GM03348 (cell line): ENCODE measurements at regions not wholly inside any gene's neighbourhood (a gene's known extent, or its start where the extent isn't known, plus 50 kb on each side); places are given as distances from the start of the nearest gene placed in this dataset.
A peak's percentile ranks its signal among the peaks of the same experiment; 100 is the strongest.

ENCODE experiments used
- DNase-seq: peaks from one replicate; pipeline ENCODE4 v3.0.0; 2012; ENCODE audit warnings: low spot score

DNA sequence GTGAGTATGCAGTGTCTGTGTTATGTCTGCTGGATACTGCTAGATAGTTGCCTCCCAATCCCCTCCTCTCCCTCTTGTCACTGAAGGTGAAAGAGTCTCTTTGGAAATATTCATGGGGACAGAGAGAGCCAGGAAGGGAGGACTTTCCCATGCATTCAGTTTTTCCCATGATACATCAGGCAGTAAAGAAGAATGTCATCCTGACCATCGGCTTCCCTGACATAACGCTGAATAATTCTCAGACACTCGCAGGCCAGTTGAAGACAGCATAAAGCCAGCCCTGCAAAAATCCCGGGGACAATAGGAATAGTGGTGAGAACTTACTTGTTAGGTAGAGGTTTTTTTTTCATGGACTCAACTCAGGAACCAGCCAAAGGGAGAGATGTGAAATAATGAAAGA is 58.1 kb downstream of the KLF4 start:
- DNase-seq, result no peak

DNA sequence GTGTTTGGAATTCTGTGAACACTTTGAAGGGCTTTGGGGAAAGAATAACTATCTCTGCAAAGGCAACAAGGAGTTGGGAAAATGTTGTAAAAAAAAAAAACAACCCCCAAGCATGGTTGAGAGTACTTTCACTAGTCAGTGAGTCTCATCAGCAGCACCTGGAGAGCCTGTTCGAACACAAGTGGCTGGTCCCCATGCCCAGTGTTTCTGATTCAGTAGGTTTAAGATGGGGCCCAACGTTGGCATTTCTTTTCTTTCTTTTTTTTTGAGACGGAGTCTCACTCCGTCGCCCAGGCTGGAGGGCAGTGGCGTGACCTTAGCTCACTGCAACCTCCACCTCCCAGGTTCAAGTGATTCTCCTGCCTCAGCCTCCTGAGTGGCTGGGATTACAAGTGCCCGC is 59.5 kb downstream of the KLF4 start:
- no peak for DNase-seq

DNA sequence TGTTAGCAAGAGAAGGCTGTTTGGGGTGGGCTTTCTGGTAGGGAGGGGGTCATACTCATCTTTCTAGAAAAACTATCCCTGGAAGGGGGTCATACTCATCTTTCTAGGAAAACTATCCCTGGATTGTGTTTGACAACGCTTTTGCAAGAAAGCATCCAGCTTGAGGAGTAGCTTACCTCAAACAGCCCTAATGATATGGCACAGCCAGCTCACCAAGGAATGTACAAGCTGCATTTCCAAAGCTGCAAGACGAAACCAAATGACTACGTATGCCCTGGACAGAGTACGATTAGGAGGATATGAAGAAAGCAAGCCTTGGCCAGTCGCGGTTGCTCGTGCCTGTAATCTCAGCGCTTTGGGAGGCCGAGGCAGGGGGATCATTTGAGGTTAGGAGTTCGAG is 63.4 kb downstream of the KLF4 start:
- DNase-seq, result no peak

DNA sequence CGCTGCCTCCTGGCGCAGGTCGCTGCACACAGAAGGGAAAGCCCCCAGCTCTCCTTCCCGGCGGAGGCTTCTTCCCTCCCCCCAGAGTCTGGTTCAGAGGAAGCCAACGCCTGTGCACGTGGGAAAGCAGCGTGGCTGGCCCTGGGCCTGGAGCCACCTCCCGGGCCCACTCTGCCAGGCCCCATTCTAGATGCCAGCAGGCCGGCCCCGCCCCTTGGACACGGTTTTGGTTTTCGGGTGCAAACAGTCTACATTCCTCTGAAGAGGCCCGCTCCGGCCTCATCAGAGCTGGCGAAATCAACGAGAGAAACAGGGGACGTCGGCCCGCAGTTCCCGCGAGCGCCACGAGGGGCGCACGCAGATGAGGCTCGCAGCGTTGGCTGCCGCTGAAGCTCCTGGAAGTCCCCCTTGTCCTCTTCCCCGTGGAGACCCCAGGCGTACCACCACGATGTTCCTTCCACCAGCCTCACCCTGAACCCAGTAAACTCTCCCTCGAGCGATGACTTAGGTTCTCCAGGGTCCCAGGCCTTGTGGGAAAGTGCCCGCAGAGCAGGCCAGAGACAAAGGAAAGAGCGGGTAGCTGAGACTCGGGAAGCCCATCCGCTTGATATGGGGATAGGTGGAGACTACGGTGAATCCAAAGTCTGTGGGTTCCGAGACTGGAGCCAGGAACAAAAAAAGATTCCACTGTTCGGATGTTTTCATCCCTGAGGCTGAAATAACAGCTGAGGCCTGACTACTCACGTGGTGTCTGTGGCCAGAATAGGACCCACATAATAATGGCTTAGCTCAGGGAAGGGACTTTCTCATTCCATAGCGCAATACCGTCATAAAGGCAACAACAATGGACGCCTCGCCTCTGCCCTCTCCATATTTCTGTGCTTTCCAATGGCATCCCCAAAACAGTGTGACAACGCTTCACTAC is 64.2 kb downstream of the KLF4 start:
- DNase-seq, result peak; percentile 86

DNA sequence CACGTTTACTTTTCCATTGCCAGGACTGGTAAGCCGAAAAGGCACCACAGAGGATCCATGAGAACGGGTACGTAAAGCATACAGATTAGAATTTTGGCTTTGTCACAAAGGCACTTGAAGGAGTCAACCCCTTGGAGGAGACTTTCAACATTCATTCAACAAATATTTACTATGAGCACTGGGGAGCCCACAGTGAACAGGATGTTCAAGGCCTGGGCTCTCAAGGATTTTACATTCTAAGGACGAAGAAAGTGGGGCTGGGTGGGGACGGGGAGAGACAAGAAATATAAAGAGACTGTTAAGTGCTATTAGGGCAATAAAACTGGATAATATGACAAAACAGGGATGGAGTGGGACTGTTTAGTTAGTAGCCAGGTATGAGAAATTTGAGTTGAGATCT is 66.0 kb downstream of the KLF4 start:
- no peak for DNase-seq

DNA sequence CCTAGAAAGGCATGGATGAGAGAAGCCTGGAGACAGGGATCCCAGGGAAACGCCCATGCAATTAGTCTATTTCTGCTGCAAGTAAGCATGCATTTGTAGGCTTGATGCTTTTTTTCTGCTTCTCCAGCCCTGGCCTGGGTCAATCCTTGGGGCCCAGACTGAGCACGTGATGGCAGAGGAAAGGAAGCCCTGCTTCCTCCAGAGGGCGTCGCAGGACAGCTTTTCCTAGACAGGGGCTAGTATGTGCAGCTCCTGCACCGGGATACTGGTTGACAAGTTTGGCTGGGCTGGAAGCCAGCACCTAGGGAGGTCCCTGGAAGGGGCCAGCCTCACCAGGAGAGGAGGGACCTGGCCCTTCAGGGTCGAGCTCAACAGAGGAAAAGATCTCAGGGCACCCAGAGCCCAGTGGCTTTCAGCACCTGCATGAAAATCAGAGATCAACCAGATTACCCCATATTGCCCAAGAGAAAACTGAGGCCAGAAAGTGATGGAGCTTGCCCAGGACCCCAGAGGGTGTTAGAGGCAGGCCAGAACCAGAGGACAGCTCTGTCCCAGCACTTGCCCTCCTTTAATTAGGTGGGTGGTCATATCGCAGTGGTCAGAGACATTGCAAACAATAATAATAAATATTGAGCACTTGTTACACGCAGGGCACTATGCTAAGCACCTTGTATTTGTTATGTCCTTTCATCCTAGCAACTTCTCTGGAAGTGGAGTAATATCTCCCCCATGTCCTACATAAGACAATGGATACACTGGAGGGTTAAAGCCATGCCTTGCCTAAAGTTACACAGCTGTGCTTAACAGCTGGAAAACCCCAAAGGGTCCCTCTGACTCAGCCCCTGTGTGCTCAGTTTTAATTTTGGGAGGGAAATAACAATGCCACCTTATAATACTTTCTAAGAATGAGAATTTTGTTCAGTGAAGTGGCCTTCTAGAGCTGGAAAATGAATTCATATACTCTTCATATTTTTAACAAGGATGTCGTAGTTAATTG is 67.1 kb downstream of the KLF4 start:
- peak; percentile 79 for DNase-seq

DNA sequence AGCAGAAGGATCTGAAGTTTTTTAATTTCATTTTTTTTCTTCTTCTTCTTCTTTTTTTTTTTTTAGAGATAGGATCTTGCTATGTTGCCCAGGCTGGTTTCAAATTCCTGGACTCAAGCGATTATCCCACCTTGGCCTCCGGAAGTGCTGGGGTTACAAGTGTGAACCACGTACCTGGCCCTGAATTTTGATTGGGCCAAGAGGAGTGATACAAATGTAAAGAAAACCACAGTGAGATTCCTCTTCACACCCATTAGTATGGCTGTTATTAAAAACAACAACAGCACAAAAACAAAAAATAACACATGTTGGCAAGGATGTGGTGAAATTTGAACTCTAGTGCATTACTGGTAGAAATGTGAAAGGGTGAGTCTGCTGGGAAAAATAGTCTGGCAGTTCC is 79.1 kb downstream of the KLF4 start:
- no peak for DNase-seq

DNA sequence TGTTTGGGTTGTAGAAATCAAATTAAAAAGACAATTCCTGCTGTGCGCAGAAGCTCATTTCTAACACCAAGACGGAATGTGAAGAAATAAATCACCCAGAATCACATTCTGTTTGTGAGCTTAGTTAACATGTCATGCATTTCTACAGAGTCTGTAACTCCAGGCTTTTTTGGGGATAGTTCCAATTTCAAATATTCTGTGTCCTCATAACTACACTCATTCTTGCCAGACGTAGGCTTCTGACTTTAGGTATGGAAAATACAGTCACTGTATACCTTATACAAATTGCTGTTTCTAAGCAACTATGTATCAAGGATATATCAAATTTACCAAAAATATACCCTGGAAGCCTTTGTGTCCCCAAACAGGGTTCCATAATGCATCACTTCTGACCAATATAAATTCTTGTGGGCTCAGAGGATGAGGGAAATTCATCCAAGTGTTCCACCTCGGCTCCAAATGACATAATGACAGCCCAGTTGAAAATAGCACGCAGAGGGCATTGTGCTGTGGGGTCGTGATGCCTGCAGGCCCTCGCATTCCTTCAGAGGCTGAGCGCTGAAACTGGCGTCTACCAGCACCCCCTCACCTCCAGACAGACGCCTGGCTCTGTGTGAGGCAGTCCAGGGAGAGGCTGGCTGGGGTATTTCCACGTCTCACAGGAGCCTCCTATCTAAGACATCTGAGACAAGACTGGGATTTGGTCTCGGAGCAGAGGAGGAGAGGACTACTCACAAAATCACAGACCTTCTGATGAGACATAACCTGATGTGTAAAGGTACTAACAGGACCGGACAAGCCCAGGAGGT is 79.8 kb downstream of the KLF4 start:
- no peak for DNase-seq

DNA sequence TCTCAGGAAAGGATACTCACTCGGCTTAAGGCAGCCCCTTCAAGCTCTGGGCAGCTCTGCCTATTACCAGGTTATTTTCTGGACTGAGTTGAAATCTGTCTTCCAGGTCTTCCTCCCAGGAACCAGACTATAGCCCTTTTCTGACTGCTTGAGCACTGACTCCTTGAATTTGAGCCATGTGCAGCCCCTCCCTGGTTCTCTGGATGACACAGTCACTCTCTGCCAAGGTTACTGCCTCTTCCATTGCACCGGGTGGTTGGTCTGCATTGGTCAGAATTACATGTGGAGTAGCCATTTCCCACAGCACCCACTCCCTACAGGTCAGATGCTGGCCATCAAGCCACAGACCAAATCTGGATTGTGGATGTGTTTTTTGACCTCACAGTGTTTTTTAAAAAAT is 81.9 kb downstream of the KLF4 start:
- DNase-seq, result no peak

DNA sequence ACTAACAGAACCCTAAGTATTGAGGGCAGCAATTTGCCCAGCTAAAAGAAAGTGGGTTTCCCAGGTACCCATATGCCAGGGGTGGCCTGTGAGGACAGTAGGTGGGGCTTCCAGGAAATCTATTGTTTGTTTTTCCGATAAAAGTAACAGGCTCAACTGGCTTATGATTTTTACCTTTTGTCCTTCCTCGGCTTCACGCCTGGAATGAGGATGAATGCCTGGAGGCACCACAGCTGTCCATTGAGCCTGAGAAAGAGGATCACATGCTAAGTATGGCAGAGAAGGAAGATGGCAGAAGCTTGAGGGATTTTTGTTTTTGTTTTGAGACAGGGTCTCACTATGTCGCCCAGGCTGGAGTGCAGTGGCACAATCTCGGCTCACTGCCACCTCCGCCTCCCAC is 84.1 kb downstream of the KLF4 start:
- DNase-seq, result no peak

DNA sequence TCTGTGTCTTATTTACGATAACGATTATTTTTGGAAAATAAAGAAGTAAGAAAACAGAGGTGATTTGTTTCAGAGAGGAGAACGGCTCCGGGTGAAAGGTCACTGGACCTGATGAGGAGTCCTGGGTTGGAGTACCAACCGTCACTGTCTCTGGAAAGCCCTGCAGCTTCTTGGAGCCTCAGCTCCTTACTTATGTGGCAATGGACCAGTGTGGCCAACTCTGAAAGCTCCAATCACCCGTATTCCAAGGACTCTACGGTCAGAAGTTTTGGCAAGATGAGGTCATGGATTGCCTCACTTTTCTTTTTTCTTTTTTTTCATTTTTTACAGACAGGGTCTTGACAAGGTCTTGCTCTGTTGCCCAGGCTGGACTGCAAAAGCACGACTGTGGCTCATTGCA is 84.8 kb downstream of the KLF4 start:
- no peak for DNase-seq

DNA sequence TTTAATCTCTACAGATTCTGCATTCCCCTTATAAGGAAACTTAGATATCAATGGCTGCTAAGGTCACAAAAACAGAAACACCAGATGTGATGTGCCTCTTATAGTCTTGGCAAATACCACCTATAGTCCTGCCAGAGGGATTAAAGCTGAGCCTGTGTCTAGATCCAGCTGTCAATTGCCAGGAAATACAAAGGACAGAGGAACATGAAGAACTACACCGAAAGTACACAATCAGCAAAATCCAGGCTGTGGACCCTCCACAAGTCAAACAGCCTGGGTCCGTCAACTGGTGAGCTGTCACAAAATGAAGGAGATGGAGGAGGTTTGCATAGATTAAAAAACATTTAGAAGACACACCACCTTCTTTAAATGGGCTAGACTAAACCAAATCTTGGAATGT is 85.4 kb downstream of the KLF4 start:
- DNase-seq, result no peak

DNA sequence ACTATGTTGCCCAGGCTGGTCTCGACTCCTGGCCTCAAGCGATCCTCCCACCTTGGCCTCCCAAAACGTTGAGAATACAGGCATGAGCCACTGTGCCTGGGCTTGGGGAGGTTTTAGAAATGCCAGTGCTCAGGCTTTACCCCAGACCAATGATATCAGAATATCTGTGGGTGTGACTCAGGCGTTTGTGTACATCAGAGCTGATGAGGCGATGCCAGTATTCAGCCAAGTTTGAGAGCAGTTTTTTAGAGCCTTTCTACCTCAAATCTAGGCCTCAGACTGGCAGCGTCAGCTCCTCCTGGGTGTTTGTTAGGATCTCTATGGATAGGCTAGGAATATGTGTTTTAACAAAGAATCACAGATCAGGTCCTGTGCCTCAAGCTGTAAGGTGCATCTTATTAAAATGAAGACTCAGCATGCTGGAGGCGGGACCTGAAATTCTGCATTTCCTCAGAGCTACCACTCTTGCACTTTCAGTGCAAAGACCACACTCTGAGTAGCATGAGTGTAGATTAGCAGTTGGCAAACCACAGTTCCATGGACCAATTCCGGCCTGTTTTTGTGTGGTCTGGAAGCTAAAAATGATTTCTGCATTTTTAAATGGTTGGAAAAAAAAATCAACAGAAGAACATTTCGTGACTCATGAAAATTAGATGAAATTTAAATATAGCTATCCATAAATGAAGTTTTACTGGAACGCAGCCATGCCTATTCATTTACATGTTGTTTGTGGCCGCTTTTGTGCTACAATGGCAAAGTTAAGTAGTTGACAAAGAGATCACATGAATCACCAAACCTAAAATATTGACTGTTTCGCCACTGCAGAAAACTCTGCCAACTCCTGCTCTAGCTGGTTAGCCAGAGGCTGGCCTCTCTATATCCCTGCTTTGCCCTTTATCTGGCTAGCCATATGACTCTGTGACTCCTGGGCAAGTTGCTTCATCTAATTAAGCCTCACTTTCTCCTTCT is 92.2 kb downstream of the KLF4 start:
- no peak for DNase-seq

DNA sequence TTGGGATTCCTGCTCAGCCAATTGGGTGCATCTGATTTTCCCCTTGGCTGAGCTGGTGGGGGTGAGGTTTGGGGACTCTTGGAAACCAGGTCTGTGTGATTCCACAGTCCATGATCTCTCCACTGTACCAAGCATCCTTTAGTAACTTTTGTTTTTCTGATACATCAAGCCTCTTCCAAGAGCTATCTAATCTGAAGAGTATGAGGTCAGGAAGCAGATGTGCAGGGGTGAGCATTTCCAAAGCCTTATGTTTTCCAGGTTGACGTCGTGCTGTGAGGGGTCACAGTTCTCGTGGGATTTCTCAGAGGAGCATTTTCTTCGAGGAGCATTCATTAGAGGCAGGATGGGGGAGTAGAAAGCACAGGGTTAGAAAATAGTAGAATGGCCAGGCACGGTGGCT is 95.3 kb downstream of the KLF4 start:
- DNase-seq, result no peak

DNA sequence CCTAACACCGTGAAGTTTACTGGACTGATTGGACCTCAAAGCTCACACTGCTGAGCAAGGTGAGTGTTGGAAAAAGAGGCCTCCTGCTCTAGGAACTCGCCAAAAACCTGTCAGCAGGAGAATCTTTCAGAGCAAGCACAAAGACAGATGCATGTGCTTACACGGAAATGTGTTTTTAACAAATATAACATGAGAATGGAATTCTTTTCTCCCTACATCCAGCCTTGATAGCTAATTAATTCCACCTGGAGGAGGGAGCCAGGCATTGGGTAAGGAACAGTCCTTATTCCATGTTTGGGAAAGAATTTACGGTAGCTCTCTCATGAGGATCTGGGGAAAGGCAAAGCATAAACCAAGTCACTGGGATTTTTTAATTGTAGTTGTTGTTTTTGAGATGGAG is 98.8 kb downstream of the KLF4 start:
- DNase-seq, result peak; percentile 44

DNA sequence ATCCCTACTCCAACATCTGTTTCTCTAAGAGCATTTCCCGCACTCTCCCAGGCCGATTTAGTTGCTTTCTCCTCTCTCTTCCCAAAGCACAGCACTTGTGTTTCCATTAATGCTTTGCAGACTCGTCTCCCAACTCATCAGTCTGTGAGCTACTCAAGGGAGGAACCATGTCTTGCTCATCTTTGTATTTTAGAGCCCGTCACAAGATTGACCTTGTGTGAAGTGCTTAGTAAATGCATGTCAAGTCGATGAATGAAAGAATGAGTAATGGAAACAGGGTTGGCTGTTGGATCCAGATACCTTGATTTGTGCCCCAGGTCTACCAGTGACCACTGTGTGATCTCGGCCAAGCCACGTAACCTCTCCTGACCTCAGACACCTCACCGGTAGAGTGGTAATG is 99.3 kb downstream of the KLF4 start:
- DNase-seq, result no peak

DNA sequence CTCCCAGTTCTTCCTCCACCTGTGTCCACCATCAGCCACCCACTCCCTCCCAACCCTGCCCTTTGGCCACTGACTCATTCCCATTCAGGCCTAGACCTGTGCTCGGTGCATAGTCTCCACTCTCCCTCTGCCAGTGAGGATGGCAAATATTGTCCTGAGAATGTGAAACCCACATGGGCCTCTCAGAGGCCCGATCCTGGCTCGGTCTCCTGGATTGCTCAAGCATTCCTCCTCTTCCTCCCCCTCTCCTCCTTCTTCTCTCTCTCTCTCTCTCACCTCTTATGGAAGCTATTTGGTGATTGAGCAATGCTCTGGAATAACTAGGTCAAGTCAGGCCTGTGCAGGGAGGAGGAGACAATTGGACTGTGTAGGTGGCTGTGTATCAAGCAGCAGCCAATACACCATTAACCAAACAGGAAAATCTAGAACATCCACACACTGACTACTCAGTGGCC is 99.9 kb downstream of the KLF4 start:
- DNase-seq, result peak; percentile 79

DNA sequence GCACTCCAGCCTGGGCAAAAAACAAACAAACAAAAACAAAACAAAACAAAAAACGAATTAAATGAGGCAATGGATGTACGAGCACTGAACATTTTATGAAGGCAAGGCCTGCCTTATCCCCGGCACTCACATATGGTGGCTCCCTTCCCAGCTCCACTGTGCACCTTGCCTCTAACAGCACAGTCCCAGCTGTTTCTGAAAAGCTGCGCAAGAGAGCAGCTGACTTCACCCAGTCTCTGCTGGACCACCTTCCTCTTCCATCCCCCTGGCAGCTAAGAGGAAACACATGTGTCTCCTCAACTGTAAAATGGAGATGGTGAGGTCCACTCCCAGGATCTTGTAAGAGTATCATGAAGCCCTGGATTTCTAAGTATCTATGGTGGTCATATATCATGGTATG is 100.7 kb downstream of the KLF4 start:
- no peak for DNase-seq

DNA sequence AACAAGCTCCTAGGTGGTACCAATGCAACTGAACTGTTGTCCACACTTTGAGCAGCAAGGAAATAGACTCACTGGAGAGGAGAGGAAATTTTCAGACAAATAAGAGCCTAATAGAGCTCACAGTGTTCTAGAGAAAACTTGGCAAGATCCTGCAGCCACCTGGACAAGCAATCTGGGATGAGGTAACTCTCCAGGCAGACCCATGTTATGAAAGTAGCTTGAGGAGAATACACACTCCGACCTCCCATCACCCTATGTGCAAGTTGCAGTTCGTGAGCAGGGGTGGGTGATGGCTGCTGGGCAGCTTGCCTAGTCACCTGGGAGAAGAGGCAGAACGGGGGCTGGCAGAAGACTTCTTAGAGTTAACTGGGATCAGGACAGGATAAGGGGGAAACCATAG is 102.2 kb downstream of the KLF4 start:
- no peak for DNase-seq

DNA sequence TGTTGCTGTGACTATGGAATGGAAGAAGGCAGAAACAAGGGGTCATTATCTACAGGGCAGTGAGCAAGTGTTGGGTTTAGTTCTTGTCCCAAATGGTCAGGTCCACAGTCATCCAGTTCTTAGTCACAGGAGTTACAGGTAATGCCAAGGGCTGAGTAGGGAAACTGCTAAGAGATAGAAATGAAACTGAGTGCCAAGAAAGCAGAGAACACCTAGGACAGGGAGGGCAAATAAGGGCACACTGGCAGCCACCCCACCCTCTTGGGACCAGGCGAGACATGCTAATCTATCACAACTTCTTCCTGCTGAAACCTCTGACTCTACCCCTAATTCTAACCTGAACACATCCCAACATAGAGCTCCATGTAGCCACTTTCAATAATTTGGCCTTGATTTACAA is 103.2 kb downstream of the KLF4 start:
- DNase-seq, result no peak
